ENCODE measurements at regions not wholly inside any gene's neighbourhood (a gene's known extent, or its start where the extent isn't known, plus 50 kb on each side); places are given as distances from the start of the nearest gene placed in this dataset.
"Not testable (repeated sequence)": the region's sequence is repeated elsewhere in the genome, so short reads cannot be mapped to it uniquely, and the experiment has no call there.

- not testable (repeated sequence) for H3K27me3 ChIP-seq (ENCODE audit: control insufficient read depth, insufficient read depth, low read length); H3K79me2 ChIP-seq; H3K4me2 ChIP-seq (ENCODE audit: low read length); H3K27ac ChIP-seq; H3K36me3 ChIP-seq (ENCODE audit: control insufficient read depth, insufficient read depth, low read length); H3K4me1 ChIP-seq; H3K9me3 ChIP-seq (ENCODE audit: control insufficient read depth, low read length); H2AFZ ChIP-seq; H3K9ac ChIP-seq; H3K4me3 ChIP-seq (ENCODE audit: low read depth, low read length)
Observed at GRCh38 chr15:20207607-20208006, 334.0 kb downstream of the GOLGA6L6 start.

GRCh38 chr15:20207198-20207597, 334.4 kb downstream of the GOLGA6L6 start:
- not testable (repeated sequence) for H3K4me2 ChIP-seq (ENCODE audit: low read length); H3K36me3 ChIP-seq (ENCODE audit: control insufficient read depth, insufficient read depth, low read length); H3K9me3 ChIP-seq (ENCODE audit: control insufficient read depth, low read length); H3K27me3 ChIP-seq (ENCODE audit: control insufficient read depth, insufficient read depth, low read length); H3K27ac ChIP-seq; H3K4me3 ChIP-seq (ENCODE audit: low read depth, low read length); H2AFZ ChIP-seq; H3K79me2 ChIP-seq; H3K4me1 ChIP-seq; H3K9ac ChIP-seq

GRCh38 chr15:20204177-20204866, 337.3 kb downstream of the GOLGA6L6 start:
- not testable (repeated sequence) for H3K27me3 ChIP-seq (ENCODE audit: control insufficient read depth, insufficient read depth, low read length); H2AFZ ChIP-seq; H3K4me2 ChIP-seq (ENCODE audit: low read length); H3K4me1 ChIP-seq; H3K36me3 ChIP-seq (ENCODE audit: control insufficient read depth, insufficient read depth, low read length); H3K9me3 ChIP-seq (ENCODE audit: control insufficient read depth, low read length); H3K4me3 ChIP-seq (ENCODE audit: low read depth, low read length); H3K9ac ChIP-seq; H3K79me2 ChIP-seq; H3K27ac ChIP-seq

GRCh38 chr15:20203649-20204150, 337.9 kb downstream of the GOLGA6L6 start:
- H3K4me1 ChIP-seq; H3K79me2 ChIP-seq; H3K9ac ChIP-seq; H3K27ac ChIP-seq; H2AFZ ChIP-seq; H3K36me3 ChIP-seq (ENCODE audit: control insufficient read depth, insufficient read depth, low read length); H3K4me2 ChIP-seq (ENCODE audit: low read length); H3K4me3 ChIP-seq (ENCODE audit: low read depth, low read length); H3K27me3 ChIP-seq (ENCODE audit: control insufficient read depth, insufficient read depth, low read length); H3K9me3 ChIP-seq (ENCODE audit: control insufficient read depth, low read length): not testable (repeated sequence)

GRCh38 chr15:20194591-20195198, 346.9 kb downstream of the GOLGA6L6 start:
- not testable (repeated sequence) for H3K36me3 ChIP-seq (ENCODE audit: control insufficient read depth, insufficient read depth, low read length); H3K9ac ChIP-seq; H3K4me2 ChIP-seq (ENCODE audit: low read length); H3K79me2 ChIP-seq; H3K4me1 ChIP-seq; H3K27me3 ChIP-seq (ENCODE audit: control insufficient read depth, insufficient read depth, low read length); H3K27ac ChIP-seq; H3K9me3 ChIP-seq (ENCODE audit: control insufficient read depth, low read length); H3K4me3 ChIP-seq (ENCODE audit: low read depth, low read length); H2AFZ ChIP-seq

- not testable (repeated sequence) for H3K4me1 ChIP-seq; H3K27ac ChIP-seq; H3K79me2 ChIP-seq; H3K4me3 ChIP-seq (ENCODE audit: low read depth, low read length); H3K36me3 ChIP-seq (ENCODE audit: control insufficient read depth, insufficient read depth, low read length); H2AFZ ChIP-seq; H3K27me3 ChIP-seq (ENCODE audit: control insufficient read depth, insufficient read depth, low read length); H3K9ac ChIP-seq; H3K9me3 ChIP-seq (ENCODE audit: control insufficient read depth, low read length)
- peak overlapping the region; percentile 35 for H3K4me2 ChIP-seq (ENCODE audit: low read length)
Observed at GRCh38 chr15:20192982-20193929, 348.3 kb downstream of the GOLGA6L6 start.

GRCh38 chr15:20191508-20192125, 350.0 kb downstream of the GOLGA6L6 start:
- not testable (repeated sequence) for H3K36me3 ChIP-seq (ENCODE audit: control insufficient read depth, insufficient read depth, low read length); H3K4me1 ChIP-seq; H3K4me3 ChIP-seq (ENCODE audit: low read depth, low read length); H3K27ac ChIP-seq; H3K27me3 ChIP-seq (ENCODE audit: control insufficient read depth, insufficient read depth, low read length); H2AFZ ChIP-seq; H3K4me2 ChIP-seq (ENCODE audit: low read length); H3K9ac ChIP-seq; H3K79me2 ChIP-seq; H3K9me3 ChIP-seq (ENCODE audit: control insufficient read depth, low read length)

GRCh38 chr15:20188611-20189010, 353.0 kb downstream of the GOLGA6L6 start:
- not testable (repeated sequence) for H3K27me3 ChIP-seq (ENCODE audit: control insufficient read depth, insufficient read depth, low read length); H3K79me2 ChIP-seq; H3K27ac ChIP-seq; H3K4me1 ChIP-seq; H3K4me3 ChIP-seq (ENCODE audit: low read depth, low read length); H2AFZ ChIP-seq; H3K9me3 ChIP-seq (ENCODE audit: control insufficient read depth, low read length); H3K4me2 ChIP-seq (ENCODE audit: low read length); H3K36me3 ChIP-seq (ENCODE audit: control insufficient read depth, insufficient read depth, low read length); H3K9ac ChIP-seq

- not testable (repeated sequence) for H3K4me3 ChIP-seq (ENCODE audit: low read depth, low read length); H3K36me3 ChIP-seq (ENCODE audit: control insufficient read depth, insufficient read depth, low read length); H3K9ac ChIP-seq; H3K27ac ChIP-seq; H3K79me2 ChIP-seq; H3K4me1 ChIP-seq; H3K9me3 ChIP-seq (ENCODE audit: control insufficient read depth, low read length); H2AFZ ChIP-seq; H3K4me2 ChIP-seq (ENCODE audit: low read length); H3K27me3 ChIP-seq (ENCODE audit: control insufficient read depth, insufficient read depth, low read length)
Observed at GRCh38 chr15:20187370-20188355, 353.9 kb downstream of the GOLGA6L6 start.

- H3K4me1 ChIP-seq; H2AFZ ChIP-seq; H3K4me2 ChIP-seq (ENCODE audit: low read length); H3K36me3 ChIP-seq (ENCODE audit: control insufficient read depth, insufficient read depth, low read length); H3K27me3 ChIP-seq (ENCODE audit: control insufficient read depth, insufficient read depth, low read length); H3K9me3 ChIP-seq (ENCODE audit: control insufficient read depth, low read length); H3K9ac ChIP-seq; H3K4me3 ChIP-seq (ENCODE audit: low read depth, low read length); H3K27ac ChIP-seq; H3K79me2 ChIP-seq: not testable (repeated sequence)
Observed at GRCh38 chr15:20184879-20185278, 356.7 kb downstream of the GOLGA6L6 start.
